Kidney epithelial cell (primary cell): ENCODE measurements at regions not wholly inside any gene's neighbourhood (a gene's known extent, or its start where the extent isn't known, plus 50 kb on each side); places are given as distances from the start of the nearest gene placed in this dataset.
"Not testable (repeated sequence)": the region's sequence is repeated elsewhere in the genome, so short reads cannot be mapped to it uniquely, and the experiment has no call there.

Experiments used
- DNase-seq: peaks from one replicate; pipeline ENCODE4 v3.0.0-alpha.2; 2010; ENCODE audit warnings: low read depth
- H3K27me3 ChIP-seq: 2 replicates; pipeline ENCODE4 v1.6.0; 2011; ENCODE audit warnings: low read length; ENCODE audit not compliant: control insufficient read depth, insufficient read depth
- H3K36me3 ChIP-seq: 2 replicates; pipeline ENCODE4 v1.5.1; 2011; ENCODE audit warnings: low read length; ENCODE audit not compliant: control insufficient read depth, insufficient read depth
- H3K4me3 ChIP-seq: 2 replicates; pipeline ENCODE4 v1.5.1; 2011; ENCODE audit warnings: low read depth, mild to moderate bottlenecking, control low read depth, low read length
- CTCF ChIP-seq: IDR thresholded peaks from 2 replicates; pipeline ENCODE4 v1.5.1; 2011; ENCODE audit warnings: mild to moderate bottlenecking, moderate library complexity, low read length, control low read depth, inconsistent platforms; ENCODE audit not compliant: insufficient read depth, poor library complexity, severe bottlenecking

GRCh38 chr9:87035879-87036278 lies 88.6 kb upstream of the GAS1 start:
- no peak for TF ChIP-seq CTCF
- no peak for DNase-seq
- Histone ChIP-seq H3K4me3 (no peak overlapping the region), H3K27me3 (no peaks in the 10 kb centered on the region), H3K36me3 (no peaks in the 10 kb centered on the region)

GRCh38 chr9:87036506-87036905 lies 89.2 kb upstream of the GAS1 start:
- Histone ChIP-seq H3K4me3 (no peak overlapping the region), H3K36me3 (no peaks in the 10 kb centered on the region), H3K27me3 (no peaks in the 10 kb centered on the region)
- no peak for TF ChIP-seq CTCF
- no peak for DNase-seq

- Histone ChIP-seq H3K4me3 (no peak overlapping the region), H3K36me3 (no peaks in the 10 kb centered on the region), H3K27me3 (no peaks in the 10 kb centered on the region)
- DNase-seq: peak; percentile 48
- no peak for TF ChIP-seq CTCF
Observed at GRCh38 chr9:87039809-87040392, 92.6 kb upstream of the GAS1 start.

- no peak for DNase-seq
- no peak overlapping the region for H3K4me3 ChIP-seq
Observed at GRCh38 chr9:87040410-87041009, 93.2 kb upstream of the GAS1 start.

GRCh38 chr9:87041553-87042235 lies 94.4 kb upstream of the GAS1 start:
- DNase-seq, H3K36me3 ChIP-seq, H3K27me3 ChIP-seq: not testable (repeated sequence)
- H3K4me3 ChIP-seq: peak overlapping the region; percentile 39

More at GRCh38 chr9:87040410-87041009, 93.2 kb upstream of the GAS1 start:
- TF ChIP-seq CTCF: no peak
- Histone ChIP-seq H3K36me3 (no peaks in the 10 kb centered on the region), H3K27me3 (no peaks in the 10 kb centered on the region)

- DNase-seq, H3K36me3 ChIP-seq: not testable (repeated sequence)
Observed at GRCh38 chr9:87049929-87050608, 102.8 kb upstream of the GAS1 start.

More at GRCh38 chr9:87049929-87050608, 102.8 kb upstream of the GAS1 start:
- not testable (repeated sequence) for H3K27me3 ChIP-seq, H3K4me3 ChIP-seq
